Right lobe of liver (tissue), 4 donors: ENCODE measurements at regions not wholly inside any gene's neighbourhood (a gene's known extent, or its start where the extent isn't known, plus 50 kb on each side); places are given as distances from the start of the nearest gene placed in this dataset.

Experiments used
- POLR2A ChIP-seq: fragments of 450-650 bp; IDR thresholded peaks from one replicate; pipeline ENCODE4 v1.6.1; 2017; ENCODE audit warnings: antibody characterized with exemption, mild to moderate bottlenecking
- TF ChIP-seq, protein P1 (sequence below), 4 donors: fragments of 200-600 bp in 3 of 4; fragments of 450-650 bp in 1 of 4; IDR thresholded peaks; one replicate each; pipeline versions ENCODE4 v1.5.1 to v1.8.0; 2016 to 2022; ENCODE audit warnings: antibody characterized with exemption in 4 of 4, mild to moderate bottlenecking in 2 of 4
- donor health status: DM: no; HTN: no; CAD: no.
- donor health status: DM: no; HTN: no; CAD: no.
- donor health status: DM: no; HTN: yes; CAD: no.

DNA sequence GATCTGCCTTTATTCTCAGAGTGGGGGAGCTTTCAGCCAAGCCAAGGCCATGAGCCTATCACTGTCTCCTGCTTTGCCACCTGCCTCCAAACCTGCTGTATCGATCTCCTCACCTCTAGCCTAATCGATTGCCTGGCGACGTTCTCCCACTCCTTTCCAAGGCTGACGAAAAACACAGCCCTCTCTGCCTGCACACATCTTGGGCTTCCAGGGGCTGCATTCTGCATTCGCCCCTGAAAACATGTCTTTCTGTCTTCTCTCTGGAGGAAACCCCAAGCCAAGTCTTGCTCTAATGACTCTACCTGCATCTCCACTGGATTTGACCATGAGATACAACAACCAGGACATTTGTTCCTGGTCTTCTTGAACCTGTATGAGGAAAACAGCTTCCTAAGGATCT is 540.7 kb downstream of the BCL11B start:
- TF ChIP-seq, protein P1, sequence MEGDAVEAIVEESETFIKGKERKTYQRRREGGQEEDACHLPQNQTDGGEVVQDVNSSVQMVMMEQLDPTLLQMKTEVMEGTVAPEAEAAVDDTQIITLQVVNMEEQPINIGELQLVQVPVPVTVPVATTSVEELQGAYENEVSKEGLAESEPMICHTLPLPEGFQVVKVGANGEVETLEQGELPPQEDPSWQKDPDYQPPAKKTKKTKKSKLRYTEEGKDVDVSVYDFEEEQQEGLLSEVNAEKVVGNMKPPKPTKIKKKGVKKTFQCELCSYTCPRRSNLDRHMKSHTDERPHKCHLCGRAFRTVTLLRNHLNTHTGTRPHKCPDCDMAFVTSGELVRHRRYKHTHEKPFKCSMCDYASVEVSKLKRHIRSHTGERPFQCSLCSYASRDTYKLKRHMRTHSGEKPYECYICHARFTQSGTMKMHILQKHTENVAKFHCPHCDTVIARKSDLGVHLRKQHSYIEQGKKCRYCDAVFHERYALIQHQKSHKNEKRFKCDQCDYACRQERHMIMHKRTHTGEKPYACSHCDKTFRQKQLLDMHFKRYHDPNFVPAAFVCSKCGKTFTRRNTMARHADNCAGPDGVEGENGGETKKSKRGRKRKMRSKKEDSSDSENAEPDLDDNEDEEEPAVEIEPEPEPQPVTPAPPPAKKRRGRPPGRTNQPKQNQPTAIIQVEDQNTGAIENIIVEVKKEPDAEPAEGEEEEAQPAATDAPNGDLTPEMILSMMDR (IDR thresholded peaks at IDR 0.05), result no peak
- no peak for TF ChIP-seq POLR2A
